ENCODE measurements at regions not wholly inside any gene's neighbourhood (a gene's known extent, or its start where the extent isn't known, plus 50 kb on each side); places are given as distances from the start of the nearest gene placed in this dataset.

DNA sequence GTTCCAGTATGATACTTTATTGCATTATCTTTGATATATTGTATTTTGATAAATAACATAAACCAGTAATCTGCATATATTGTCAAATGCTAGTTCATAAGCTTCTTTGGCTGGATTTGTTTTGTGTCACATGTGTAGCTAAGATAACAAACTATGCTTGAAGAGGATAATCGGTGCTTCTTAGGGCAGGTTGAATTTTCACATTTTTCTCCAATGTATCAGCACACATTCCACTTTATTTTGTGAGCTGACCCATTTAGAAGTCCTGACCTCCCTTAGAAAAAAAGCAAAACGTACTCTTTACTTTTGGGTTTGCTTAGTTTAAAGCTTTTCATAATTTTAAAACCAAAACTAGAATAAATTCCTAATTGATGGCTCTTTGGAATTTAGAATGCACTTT is 277.7 kb upstream of the DDHD1 start:
- no peak for DNase-seq (ENCODE audit: low read depth in 1 of 2, low spot score in 1 of 2)
- Histone ChIP-seq H3K27ac (replicated peaks) (no peak overlapping the region), H3K4me3 (replicated peaks; ENCODE audit: insufficient read depth, low read length) (no peak overlapping the region), H3K27me3 (ENCODE audit: insufficient read depth, poor library complexity, severe bottlenecking) (no peaks in the 10 kb centered on the region)
- TF ChIP-seq POLR2AphosphoS5 (IDR thresholded peaks at IDR 0.05; ENCODE audit: low read depth) (no peak), SPI1 (IDR thresholded peaks at IDR 0.05; ENCODE audit: borderline replicate concordance, low read depth) (no peak), GABPA (IDR thresholded peaks at IDR 0.05; ENCODE audit: low read depth) (no peak)
- TF ChIP-seq, protein P1, sequence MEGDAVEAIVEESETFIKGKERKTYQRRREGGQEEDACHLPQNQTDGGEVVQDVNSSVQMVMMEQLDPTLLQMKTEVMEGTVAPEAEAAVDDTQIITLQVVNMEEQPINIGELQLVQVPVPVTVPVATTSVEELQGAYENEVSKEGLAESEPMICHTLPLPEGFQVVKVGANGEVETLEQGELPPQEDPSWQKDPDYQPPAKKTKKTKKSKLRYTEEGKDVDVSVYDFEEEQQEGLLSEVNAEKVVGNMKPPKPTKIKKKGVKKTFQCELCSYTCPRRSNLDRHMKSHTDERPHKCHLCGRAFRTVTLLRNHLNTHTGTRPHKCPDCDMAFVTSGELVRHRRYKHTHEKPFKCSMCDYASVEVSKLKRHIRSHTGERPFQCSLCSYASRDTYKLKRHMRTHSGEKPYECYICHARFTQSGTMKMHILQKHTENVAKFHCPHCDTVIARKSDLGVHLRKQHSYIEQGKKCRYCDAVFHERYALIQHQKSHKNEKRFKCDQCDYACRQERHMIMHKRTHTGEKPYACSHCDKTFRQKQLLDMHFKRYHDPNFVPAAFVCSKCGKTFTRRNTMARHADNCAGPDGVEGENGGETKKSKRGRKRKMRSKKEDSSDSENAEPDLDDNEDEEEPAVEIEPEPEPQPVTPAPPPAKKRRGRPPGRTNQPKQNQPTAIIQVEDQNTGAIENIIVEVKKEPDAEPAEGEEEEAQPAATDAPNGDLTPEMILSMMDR (IDR thresholded peaks at IDR 0.05; ENCODE audit: insufficient read depth, low read length): no peak
- TF ChIP-seq, protein P2, sequence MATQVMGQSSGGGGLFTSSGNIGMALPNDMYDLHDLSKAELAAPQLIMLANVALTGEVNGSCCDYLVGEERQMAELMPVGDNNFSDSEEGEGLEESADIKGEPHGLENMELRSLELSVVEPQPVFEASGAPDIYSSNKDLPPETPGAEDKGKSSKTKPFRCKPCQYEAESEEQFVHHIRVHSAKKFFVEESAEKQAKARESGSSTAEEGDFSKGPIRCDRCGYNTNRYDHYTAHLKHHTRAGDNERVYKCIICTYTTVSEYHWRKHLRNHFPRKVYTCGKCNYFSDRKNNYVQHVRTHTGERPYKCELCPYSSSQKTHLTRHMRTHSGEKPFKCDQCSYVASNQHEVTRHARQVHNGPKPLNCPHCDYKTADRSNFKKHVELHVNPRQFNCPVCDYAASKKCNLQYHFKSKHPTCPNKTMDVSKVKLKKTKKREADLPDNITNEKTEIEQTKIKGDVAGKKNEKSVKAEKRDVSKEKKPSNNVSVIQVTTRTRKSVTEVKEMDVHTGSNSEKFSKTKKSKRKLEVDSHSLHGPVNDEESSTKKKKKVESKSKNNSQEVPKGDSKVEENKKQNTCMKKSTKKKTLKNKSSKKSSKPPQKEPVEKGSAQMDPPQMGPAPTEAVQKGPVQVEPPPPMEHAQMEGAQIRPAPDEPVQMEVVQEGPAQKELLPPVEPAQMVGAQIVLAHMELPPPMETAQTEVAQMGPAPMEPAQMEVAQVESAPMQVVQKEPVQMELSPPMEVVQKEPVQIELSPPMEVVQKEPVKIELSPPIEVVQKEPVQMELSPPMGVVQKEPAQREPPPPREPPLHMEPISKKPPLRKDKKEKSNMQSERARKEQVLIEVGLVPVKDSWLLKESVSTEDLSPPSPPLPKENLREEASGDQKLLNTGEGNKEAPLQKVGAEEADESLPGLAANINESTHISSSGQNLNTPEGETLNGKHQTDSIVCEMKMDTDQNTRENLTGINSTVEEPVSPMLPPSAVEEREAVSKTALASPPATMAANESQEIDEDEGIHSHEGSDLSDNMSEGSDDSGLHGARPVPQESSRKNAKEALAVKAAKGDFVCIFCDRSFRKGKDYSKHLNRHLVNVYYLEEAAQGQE (IDR thresholded peaks at IDR 0.05; ENCODE audit: insufficient replicate concordance, low read depth): no peak

DNA sequence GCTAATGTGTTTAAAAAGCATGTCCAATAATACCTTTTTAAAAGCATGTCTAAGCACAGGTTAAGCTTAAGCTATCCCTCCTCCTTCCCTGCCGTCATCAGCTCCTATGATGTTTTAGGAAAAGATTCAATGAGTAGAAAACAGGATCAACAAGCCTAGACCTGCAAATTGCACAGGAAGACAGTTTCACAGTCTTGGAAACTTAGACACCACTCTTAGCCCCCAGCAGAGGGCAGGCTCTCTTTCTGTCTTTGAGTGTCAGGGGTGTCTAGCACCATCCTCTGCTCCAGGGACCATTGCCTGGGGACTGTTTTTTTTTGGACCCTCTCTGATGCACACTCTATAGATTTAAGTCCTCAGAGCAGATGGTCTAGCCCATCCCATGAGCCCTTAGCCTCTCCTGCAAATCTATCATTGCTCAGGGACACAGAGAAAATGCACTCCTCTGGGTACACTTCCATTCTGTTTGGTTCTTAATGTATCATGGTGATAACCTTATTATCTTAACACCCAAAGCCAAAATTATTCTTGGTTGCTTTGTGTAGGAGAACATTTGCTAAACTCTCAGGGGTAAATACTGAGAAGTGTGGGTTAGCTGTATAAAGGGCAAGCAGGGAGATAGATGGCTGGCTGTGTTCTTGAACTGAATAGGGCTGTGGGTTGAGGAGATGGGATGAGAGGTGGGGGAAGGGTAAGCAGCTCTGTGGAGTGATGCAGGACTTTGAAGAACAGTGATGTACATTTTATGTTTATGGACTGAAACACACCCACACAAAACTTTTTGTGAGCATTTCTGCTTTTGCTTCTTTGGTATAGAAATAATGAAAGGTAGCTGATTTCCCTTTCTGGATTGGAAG is 259.9 kb upstream of the DDHD1 start:
- no peak for DNase-seq (ENCODE audit: low read depth in 1 of 2, low spot score in 1 of 2)
- Histone ChIP-seq H3K27me3 (ENCODE audit: insufficient read depth, poor library complexity, severe bottlenecking) (no peaks in the 10 kb centered on the region), H3K27ac (replicated peaks) (no peak overlapping the region), H3K4me3 (replicated peaks; ENCODE audit: insufficient read depth, low read length) (no peak overlapping the region)
- no peak for TF ChIP-seq POLR2AphosphoS5 (IDR thresholded peaks at IDR 0.05; ENCODE audit: low read depth)
- TF ChIP-seq, protein P1 (IDR thresholded peaks at IDR 0.05; ENCODE audit: insufficient read depth, low read length): peak; percentile 18

DNA sequence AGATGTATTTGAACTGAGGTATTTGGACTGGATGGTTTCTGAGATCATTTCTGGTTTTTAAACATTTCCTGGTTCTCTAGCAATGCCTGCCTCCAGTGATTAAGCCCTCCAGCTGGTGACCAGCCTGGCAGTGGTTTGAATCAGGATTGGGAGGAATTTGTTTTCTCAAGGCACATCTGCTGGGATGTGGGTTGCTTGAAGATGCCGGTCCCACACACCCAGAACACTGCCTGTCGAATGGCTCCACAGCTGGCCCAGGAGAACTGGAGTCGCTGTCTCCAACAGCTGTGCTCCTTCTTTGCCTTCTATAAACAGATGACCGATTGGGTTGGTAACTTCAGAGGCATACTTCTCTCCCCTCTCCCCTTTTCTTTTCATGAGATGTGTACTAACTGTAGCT is 258.0 kb upstream of the DDHD1 start:
- DNase-seq (ENCODE audit: low read depth in 1 of 2, low spot score in 1 of 2): no peak
- no peaks in the 10 kb centered on the region for H3K27me3 ChIP-seq (ENCODE audit: insufficient read depth, poor library complexity, severe bottlenecking)
- TF ChIP-seq GABPA (IDR thresholded peaks at IDR 0.05; ENCODE audit: low read depth) (no peak), POLR2AphosphoS5 (IDR thresholded peaks at IDR 0.05; ENCODE audit: low read depth) (no peak), SPI1 (IDR thresholded peaks at IDR 0.05; ENCODE audit: borderline replicate concordance, low read depth) (no peak)
- TF ChIP-seq, protein P2 (IDR thresholded peaks at IDR 0.05; ENCODE audit: insufficient replicate concordance, low read depth): no peak
- TF ChIP-seq, protein P1 (IDR thresholded peaks at IDR 0.05; ENCODE audit: insufficient read depth, low read length): no peak
- no peak overlapping the region for H3K27ac ChIP-seq (replicated peaks)
- H3K4me3 ChIP-seq (replicated peaks; ENCODE audit: insufficient read depth, low read length): no peak overlapping the region

All from HL-60 (cell line).